HG03520 (cell line): ENCODE measurements at regions not wholly inside any gene's neighbourhood (a gene's known extent, or its start where the extent isn't known, plus 50 kb on each side); places are given as distances from the start of the nearest gene placed in this dataset.
"Not testable (repeated sequence)": the region's sequence is repeated elsewhere in the genome, so short reads cannot be mapped to it uniquely, and the experiment has no call there.

Source experiments
- ATAC-seq: cut with Tn5 transposase; IDR thresholded peaks from one replicate; pipeline ENCODE4 v1.9.1; 2021; ENCODE audit warnings: mild to moderate bottlenecking, moderate library complexity; ENCODE audit not compliant: unreplicated experiment

GRCh38 chr20:54323227-54323734 is 115.4 kb downstream of the PFDN4 start:
- no peak for ATAC-seq

GRCh38 chr20:54324041-54324440 is 116.2 kb downstream of the PFDN4 start:
- no peak for ATAC-seq

- no peak for ATAC-seq
Measured at GRCh38 chr20:54324652-54325285, 116.9 kb downstream of the PFDN4 start.

- ATAC-seq = no peak
Measured at GRCh38 chr20:54335299-54335698, 127.4 kb downstream of the PFDN4 start.

- ATAC-seq = no peak
Measured at GRCh38 chr20:54337144-54337543, 129.3 kb downstream of the PFDN4 start.

DNA sequence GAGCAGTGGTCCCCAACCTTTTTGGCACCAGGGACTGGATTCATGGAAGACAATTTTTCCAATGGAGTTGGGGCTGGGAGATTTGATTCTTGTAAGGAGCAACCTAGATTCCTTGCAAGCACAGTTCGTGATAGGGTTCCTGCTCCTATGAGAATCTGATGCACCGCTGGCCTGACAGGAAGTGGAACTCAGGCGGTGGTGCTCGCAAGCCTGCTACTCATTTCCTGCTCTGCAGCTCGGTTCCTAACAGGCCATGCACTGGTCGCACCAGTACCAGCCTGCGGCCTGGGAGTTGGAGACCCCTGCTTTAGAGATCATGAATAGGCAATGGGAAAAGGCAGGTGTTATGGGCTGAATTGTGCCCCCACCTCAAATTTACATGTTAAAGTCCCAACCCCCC is 131.2 kb downstream of the PFDN4 start:
- no peak for ATAC-seq

- no peak for ATAC-seq
Measured at GRCh38 chr20:54340206-54340605, 132.3 kb downstream of the PFDN4 start.

GRCh38 chr20:54340667-54341081 is 132.8 kb downstream of the PFDN4 start:
- ATAC-seq = no peak

DNA sequence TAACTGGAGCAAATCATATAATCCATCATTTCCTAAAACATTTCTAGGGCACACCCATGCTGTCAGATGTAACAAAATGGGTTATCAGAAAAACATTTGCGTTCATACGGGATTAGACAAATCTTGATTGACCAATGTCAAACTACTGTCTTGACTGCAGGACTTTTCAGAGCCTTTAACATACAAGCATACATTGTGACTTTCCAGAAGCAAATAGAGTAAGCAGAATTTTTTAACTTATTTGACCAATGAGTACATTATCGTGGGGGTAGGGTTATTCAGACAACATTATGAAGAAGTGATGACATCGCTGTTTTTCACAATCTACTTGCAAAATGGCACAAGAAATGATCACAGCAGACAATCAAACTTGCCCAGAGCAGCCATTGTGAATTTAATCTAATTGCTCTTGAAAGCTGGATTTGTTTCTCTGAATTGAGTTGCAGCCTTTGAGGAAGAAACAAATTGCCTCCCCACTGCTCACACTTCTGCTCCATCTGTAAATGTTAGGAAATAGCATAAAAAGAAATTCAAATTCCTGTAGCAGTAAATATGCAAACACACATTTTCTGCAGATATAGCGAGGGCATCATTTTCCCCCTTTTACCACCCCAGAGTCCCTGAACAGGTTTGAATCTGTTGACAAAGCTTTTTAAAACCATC is 133.0 kb upstream of the DOK5 start:
- ATAC-seq = no peak

- ATAC-seq = no peak
Measured at GRCh38 chr20:54343099-54343498, 132.3 kb upstream of the DOK5 start.

- ATAC-seq = no peak
Measured at GRCh38 chr20:54343634-54344033, 131.8 kb upstream of the DOK5 start.

DNA sequence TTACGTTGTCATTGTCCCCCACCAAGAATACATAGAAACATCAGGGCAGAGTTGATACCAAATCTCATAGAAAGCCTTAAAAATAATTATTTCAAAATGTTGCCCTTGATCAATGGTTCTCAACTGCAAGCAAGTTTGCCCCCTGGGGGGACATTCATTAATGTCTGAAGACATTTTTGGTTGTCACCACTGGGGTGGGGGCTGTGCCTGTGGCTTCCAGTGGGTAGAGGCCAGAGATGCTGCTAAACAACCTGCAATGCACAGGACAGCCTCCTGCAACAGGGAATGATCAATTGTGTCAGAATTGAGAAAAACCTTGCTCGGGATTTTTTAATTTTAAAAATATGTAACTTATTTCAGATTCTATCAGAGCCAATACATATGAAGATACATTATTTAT is 130.6 kb upstream of the DOK5 start:
- no peak for ATAC-seq

- ATAC-seq = peak; percentile 59
Measured at GRCh38 chr20:54345301-54345724, 130.1 kb upstream of the DOK5 start.

GRCh38 chr20:54345821-54346220 is 129.6 kb upstream of the DOK5 start:
- ATAC-seq = no peak

- ATAC-seq = no peak
Measured at GRCh38 chr20:54346276-54346675, 129.1 kb upstream of the DOK5 start.

DNA sequence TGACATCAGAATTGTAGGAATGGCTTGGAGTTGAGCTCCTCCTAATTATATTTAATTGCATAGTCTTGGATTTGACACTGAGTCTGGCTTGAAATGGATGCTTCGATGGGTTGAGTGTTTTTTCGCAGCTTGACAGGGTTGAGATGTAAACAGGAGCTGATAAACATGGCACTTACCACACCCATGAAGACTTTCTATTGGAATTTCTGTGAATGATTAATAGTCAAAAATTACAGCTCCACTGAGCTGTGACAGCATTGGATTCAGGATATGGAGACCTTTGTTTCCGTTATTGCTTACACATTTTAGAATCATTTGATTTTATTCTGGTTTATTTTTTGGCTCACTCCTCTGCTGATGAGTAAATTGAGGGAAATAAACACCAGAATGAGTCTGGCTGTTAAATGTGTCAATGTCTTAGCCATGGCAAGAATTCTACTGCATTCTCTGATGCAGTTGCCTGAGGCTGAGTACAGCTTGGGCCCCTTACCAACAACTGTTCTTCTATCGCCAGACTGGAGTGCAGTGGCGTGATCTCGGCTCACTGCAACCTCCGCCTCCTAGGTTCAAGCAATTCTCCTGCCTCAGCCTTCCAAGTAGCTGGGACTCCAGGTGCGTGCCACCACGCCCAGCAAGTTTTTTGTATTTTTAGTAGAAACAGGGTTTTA is 128.1 kb upstream of the DOK5 start:
- no peak for ATAC-seq

DNA sequence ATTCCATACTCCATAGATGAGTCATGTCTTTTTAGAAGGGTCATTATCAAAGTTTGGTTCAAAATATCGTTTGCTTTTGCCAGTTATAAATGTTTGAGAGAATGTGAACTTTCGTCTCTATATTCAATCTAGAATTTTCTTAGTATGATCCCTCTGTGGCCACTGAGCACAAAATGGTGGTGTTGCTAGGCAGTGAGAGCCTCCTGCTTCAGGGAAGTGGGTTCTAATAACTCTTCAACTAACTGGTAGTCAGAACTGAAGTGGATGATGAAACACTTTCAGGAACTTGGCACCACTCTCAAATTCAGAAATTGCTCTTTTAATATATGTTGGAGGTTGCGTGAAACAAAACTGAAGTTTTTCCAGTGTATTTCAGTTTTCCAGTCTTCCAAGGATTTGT is 125.0 kb upstream of the DOK5 start:
- no peak for ATAC-seq

- no peak for ATAC-seq
Measured at GRCh38 chr20:54351371-54352136, 123.8 kb upstream of the DOK5 start.

DNA sequence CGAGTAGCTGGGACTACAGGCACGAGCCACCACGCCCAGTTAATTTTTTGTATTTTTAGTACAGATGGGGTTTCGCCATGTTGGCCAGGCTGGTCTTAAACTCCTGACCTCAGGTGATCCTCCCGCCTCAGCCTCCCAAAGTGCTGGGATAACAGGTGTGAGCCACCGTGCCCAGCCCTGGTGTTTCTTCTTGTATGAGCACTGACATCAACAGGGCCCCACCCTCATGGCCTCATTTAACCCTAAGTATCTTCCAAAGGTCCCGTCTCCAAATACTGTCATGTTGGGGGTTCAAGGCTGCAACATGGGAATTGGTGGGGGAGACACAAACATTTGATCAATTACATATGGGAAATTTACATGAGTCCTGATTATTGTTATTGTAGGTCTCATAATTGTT is 122.9 kb upstream of the DOK5 start:
- ATAC-seq = not testable (repeated sequence)

GRCh38 chr20:54353292-54353691 is 122.1 kb upstream of the DOK5 start:
- no peak for ATAC-seq

DNA sequence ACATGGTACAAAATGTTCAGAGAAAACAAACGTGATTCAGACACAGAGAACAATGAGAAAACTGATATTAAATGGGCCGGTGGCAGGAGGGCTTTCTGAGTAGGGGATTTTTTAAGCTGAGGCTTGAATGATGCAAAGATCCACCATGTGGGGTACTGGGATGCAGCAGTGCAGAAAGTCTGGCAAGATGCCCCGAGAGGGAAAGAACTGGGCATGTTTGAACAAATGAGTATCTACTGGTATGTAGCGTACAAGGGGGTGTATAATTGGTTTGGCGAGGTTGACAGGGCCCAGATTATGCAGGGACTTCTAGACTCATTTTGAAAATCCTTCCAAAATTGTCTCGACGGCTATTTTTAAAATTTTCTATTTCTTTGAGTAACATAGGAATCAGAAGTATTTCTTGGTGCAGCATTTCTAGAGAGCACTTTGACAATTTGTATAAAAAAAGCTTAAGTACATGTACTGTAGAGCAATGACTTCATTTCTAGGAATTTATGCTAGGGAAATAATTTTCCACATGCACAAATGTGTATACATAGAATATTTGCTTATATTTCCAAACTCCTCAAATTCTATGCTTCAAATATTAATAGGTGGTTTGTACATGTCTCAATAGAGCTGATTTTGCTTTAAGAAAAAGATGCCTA is 119.6 kb upstream of the DOK5 start:
- no peak for ATAC-seq
